ENCODE measurements at regions not wholly inside any gene's neighbourhood (a gene's known extent, or its start where the extent isn't known, plus 50 kb on each side); places are given as distances from the start of the nearest gene placed in this dataset.
"Not testable (repeated sequence)": the region's sequence is repeated elsewhere in the genome, so short reads cannot be mapped to it uniquely, and the experiment has no call there.

DNA sequence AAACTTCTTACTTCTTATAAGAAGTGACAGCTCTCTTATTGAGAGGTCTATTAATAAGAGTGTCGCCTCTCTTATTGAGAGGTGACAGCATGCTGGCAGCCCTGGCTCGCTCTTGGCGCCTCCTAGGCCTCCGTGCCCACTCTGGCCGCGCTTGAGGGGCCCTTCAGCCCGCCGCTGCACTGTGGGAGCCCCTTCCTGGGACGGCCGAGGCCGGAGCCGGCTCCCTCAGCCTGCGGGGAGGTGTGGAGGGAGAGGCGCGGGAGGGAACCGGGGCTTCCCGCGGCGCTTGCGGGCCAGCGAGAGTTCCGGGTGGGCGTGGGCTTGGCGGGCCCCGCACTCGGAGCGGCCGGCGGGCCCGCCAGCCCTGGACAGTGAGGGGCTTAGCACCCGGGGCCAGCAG lies 554.2 kb upstream of the ACTRT1 start:
- not testable (repeated sequence) for DNase-seq (ENCODE audit: low spot score)

DNA sequence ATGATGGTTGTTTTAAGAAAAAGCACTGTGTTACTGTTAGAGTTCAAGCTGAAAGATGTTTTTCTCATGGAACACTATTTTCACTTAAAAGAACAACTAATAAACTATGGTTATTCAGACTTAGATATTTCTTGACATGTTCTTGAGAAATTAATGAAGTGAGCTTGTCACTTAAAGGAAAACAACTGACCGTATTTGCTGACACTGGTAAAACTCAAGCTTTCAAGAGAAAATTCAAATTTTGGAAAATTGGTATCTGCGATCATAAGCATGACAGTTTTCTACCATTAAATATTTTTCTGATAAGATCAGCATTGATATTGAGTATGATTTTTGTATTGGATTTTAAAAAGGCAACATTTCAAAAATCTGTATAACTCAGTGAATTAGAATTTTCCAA lies 549.5 kb upstream of the ACTRT1 start:
- no peak for DNase-seq (ENCODE audit: low spot score)

DNA sequence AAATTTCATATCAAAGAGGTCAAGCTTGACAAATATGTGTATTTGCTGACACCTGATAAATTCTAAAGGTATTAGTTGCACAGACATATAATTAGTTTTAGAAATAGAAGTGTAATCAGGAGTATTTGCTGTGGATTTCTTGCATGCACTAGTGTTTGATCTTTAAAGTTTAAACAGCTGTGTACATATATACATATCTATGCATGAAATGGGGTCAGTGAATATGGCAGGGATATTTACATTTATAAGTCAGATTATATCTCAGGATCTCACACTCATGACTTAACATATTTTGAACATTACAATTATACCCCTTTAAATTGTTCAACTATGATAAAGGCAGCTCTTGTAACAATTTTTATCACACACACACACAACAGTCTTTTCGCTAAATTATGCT lies 547.4 kb upstream of the ACTRT1 start:
- DNase-seq (ENCODE audit: low spot score) = no peak

DNA sequence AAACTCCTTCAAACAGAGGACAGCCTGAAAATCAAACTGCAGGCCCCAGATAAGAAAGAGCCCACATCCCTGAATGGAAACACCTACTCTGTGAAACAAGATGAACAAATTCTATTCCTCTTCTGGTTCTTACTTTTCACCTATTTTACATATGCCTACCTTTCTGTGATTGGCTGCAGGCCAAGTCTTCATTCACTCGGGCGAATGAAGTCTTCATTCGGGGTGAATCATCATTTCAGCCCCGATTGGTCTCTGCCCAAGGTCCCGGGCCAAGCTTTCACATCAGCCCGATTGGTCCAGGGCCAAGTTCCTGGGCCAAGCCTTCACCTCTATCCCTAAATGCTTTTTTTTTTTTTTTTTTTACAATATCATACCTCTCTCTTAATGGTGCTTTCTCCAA lies 529.8 kb upstream of the ACTRT1 start:
- no peak for DNase-seq (ENCODE audit: low spot score)

DNA sequence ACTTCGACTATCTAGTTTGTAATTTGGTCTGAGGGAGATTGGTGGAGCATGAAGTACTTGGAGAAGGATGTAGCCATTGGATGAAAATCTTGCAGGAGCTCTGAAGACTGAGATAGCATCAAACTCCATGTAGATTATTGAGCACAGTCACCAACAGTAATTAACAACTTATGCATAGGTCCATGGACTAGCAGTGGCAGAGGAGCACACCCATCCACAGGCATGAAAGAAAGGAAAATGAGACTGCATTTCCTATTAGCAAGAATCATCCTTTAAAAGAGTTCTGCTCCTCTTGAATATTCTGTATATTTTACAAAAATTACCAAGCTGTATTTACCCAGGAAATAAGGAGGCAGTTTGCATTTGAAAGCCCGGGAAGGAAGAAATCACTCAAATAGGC lies 529.4 kb upstream of the ACTRT1 start:
- DNase-seq (ENCODE audit: low spot score) = no peak

DNA sequence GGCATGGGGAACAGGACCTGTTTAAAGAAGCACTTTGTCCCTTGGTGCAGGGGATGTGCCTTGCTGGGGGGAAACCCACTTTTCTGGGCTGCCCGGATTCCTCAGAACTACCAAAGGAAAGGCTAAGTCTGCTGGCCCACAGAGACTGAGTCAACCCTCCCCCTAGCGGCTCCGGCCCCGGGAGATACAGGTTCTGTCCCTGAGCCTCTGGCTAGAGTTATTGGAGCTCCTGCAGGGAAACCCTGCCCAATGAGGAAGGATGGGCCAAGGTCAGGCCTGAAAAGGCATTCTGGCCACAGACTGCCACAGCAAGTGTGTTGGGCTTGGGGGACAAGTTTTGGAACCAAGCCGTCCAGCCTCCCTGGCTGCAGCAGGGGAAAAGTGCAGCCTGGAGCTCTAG lies 490.9 kb upstream of the ACTRT1 start:
- DNase-seq (ENCODE audit: low spot score) = no peak

DNA sequence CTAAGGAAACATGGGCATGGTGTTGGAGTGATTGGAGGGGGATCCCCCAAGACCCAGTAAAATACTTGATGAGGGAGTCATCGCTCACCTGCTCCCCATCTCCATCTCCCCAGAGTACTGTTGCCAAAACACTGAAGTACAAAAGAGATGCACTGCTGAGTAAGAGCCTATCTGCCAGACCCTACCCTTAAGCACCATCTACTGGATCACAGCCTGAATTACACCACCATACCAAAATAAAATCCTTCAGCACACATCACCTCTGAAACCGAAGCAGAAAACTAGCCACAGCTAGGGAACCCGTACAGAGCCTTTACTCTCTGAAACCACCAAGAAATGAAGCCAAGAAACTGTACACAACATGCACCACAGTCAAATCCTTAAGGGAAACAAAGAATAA lies 466.3 kb upstream of the ACTRT1 start:
- DNase-seq (ENCODE audit: low spot score) = no peak

DNA sequence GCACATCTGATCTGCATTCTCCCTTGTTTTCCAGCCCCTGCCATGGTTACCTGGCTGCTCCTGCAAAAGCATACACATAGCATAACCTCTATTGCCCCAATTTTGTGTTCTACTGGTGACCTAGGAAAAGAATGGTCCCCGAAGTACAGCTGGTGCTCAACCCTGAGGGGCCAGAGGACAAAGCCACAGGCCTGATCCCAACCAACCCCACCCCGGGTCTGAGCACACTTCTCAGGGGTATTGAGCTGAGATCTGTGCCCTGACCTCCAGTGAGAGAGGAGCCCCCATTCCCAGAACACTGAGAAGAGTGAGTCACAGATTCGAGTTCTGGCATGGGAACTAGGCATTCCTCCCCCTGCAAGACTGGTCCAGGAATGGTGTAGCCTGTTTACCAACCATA lies 465.5 kb upstream of the ACTRT1 start:
- DNase-seq (ENCODE audit: low spot score) = no peak

DNA sequence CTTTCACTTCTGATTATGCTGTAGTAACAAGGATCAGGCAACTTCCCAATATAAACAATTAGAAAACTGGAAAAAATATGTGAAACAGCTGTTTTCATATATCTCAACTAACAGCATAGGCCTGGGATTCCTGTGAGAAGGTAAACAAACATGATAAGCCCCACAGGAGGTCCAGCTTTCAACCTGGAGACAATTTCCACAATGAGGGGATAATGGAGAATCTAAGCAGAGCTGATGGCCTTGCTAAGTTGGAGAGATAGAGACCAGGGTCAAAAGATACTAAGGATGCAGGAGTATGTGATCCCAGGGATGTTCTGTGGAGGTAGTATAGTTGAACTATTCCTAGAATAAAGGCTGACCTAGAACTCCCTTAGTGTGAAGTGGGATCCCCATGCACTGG lies 452.3 kb upstream of the ACTRT1 start:
- DNase-seq (ENCODE audit: low spot score) = no peak

DNA sequence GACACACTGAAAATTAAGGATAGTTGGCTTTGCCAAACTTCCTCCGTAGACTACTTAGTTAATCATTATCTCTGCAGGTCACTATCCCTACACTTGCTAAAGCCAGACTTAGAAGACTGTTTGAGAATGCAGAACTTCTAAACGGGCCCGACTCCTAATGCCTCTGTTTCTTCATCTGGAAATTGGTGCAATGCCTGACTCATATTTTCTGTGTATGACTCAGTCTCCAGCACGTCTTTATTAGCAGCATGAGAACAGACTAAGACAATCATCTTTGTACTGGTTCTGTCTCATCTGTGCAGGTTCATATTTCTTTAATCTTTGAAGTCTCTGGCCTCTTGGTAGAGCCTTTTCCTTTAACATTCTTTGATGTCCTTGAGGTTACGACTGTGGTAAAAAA lies 411.9 kb upstream of the ACTRT1 start:
- no peak for DNase-seq (ENCODE audit: low spot score)

DNA sequence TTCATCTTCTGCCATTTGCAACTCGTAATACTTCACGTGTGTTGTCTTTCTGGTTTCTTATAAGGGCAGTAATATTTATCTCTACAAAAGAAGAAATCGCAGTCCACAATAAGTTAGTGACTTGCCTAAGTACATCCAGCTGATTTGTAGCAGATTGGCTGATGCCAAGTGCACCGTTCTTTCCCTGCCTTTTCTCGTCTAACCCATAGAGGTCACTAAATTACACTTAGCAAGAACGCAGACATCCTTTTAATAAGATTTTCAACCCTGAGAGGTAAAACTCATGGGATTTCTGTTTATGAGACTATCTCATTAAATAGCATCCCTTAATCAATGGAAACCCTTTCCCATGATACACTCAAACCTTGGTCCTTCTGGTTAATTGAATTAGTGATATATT lies 408.6 kb upstream of the ACTRT1 start:
- no peak for DNase-seq (ENCODE audit: low spot score)

DNA sequence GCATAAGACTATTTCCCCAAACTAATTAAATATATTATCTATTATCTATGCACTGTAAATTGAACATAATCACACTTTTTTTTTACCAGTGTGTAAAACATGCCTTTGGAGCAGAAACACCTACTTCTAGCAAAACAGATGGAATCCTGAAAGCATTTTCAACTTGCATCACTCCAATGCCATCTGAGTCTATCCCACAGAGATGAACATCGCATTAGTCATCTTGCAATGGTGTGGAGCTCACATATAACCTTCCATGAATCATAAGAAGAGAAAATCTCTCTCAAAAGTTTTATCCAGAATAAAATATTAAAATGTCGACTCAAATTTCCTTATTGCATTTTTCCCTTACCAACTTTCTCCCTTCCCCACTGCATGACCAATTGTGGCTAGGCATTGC lies 406.7 kb upstream of the ACTRT1 start:
- no peak for DNase-seq (ENCODE audit: low spot score)

DNA sequence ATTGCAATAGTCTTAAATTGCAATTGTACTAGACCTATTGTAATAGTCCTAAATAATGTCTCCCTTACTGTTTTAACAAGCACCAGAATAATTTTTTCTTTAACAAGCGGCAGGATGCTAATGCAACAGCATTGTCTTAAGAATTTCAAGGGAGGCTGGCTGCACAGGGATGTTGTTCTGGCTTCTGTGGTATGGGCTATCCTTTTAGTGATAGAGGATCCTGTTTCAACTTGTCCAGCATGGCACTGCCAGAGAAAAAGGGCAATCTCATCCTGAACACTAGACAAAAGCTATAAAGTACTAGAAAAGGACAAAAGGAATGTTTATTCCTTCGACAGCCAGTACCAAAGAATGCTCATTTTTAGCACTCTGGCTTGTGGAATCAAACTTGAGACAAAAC lies 405.5 kb upstream of the ACTRT1 start:
- no peak for DNase-seq (ENCODE audit: low spot score)

DNA sequence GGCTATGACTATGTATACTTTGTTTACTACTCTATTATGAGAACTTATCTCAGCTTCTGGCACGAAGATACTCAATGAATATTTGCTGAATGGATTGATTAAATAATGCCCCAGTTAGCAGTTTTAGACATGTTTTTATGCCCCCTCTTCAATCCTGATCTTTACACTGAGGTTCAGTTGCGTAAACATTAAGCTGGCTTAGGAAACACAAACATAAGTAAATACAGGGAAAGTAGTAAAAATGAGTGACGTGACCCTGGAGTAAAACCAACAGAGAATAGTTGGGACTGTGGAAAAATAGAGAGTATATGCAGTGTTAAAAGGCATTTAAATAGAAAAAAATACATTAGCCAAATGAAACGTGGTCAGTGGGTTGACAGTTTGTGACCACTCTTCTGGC lies 387.0 kb upstream of the ACTRT1 start:
- no peak for DNase-seq (ENCODE audit: low spot score)

DNA sequence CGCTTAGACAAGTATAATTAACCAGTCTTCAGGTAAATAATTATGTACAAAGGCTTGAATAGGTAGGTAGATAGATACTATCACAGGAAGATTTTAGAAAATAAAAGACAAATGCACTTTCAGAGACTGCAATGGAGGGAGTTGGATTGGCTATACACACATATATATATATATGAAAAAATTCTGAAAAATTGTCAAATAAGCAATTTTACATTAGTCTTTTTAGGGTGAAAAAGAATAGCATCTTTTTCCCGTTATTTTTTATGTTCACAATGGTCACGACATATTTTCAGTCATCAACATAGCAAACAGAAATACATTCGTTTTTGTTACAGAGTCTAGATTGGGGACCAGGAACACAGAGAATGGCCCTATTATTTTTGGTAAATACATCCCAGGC lies 385.9 kb upstream of the ACTRT1 start:
- no peak for DNase-seq (ENCODE audit: low spot score)

DNA sequence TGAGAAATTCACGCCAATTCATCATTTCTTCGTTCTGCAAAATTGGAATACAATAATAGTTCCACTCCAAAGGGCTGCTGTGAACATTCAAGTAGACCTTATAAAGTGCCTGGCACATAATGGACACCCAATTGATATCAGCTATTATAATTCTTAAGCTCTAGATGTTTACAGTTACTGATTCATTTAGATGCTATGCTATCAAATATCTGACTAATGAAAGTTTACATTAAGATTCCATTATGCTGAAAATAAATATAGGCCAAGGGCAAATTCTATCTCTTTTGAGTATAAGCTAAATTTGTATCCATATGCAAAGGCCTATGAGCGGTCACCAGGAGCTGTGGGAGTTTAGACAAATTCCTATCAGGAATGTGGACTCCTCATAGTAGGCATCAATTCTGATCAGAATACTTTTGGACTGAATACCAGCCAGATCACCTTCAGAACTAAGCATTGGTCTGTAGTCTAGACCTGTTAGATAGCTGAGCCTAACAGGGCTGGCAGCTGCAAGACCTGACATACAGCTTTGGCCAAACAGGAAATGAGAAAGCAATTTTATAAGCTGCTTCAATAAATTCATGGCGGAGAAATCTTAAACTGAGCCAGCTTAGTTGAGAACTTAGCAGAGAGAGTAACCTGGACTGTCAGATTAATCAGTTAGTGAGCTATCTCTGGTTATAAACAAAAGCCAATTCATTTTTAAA lies 384.3 kb upstream of the ACTRT1 start:
- no peak for DNase-seq (ENCODE audit: low spot score)

DNA sequence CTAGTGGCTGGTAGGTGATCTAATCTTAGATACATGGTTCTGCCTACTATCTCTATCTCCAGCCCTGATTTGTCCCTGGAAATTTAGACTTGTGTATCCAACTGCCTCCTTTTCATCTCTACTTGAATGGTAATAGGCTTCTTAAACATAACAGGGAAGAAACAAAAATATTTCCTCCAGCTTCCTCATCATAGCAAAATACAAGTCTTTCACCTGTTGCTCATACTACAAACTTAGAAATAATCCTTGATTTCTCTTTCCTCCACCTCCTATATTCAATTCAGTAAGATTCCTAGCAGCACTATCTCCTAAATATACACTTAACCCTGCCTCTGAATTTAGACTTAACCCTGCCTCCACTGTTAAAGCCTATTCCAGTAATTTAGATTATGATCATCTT lies 373.3 kb upstream of the ACTRT1 start:
- no peak for DNase-seq (ENCODE audit: low spot score)

DNA sequence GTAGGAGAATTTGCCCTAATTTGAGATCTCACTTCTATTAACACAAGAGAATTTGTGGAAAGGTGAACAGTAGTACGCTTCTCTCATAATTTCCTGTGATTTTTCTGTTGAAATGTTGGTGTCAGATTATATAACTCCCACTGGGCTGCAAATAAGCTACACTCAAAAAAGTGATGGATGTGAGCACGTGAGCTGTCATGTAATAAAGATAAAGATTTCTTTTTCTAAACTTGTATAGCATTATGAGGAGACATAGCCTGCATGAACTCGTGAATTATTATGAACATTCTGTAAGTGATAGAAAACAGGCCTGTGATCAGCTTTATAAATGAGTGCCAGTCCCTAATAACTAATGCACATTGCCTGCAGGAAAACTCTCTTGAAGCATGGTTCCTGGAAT lies 356.6 kb upstream of the ACTRT1 start:
- no peak for DNase-seq (ENCODE audit: low spot score)

DNA sequence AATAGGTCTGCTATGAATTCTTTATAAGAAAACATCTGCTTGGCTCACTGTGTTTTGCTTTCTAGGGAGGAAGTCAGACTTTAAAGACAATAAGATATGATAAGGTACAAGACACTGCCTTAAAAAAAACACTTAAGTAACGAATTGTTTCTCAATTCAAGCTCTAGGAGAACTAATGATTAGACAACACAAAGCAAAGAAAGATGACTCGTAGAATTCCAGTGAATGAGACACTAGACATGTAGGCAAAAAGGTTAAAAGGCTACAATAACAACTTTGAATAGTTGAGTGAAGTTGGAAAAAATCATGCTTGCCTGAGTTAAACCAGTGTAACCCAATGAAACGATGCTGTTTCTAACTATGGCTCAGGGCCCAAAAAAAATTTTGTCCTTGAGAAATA lies 344.4 kb upstream of the ACTRT1 start:
- DNase-seq (ENCODE audit: low spot score) = no peak

DNA sequence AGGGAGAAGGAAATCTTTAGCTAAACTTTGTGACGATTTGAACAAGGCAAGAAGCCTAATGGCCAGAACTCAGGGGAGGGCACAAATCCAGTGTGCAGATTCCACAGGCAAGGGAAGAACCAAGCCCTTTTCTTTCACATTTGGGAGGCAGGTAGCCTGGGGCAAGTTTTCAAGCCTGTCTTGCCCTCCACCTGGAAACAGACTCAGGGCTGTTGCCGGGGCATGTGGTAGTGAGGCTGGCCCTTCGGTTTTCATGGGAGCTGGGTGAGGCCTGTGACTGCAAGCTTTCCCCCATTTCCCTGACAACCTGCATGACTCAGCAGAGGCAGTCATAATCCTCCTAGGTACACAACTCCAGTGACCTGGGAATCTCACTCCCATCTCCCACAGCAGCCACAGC lies 331.6 kb upstream of the ACTRT1 start:
- DNase-seq (ENCODE audit: low spot score) = not testable (repeated sequence)

DNA sequence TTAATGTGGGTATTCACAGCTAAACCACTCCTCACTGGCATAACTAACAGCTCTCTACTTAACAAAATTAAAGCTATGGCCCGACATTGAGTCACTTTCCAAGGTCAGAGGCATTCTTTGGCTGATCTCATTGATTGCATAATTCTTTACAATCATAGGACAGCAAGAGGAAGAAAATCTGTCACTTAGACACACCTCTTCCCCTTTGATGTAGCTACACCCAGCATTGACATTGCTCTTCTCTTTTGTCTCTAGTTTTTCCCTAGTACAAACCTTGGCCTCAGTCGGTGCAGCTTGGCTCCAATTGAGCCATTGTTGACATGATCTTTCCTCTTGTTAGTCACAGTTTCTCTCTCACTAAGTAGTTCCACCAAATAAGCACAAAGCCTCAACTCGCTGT lies 313.3 kb upstream of the ACTRT1 start:
- no peak for DNase-seq (ENCODE audit: low spot score)

DNA sequence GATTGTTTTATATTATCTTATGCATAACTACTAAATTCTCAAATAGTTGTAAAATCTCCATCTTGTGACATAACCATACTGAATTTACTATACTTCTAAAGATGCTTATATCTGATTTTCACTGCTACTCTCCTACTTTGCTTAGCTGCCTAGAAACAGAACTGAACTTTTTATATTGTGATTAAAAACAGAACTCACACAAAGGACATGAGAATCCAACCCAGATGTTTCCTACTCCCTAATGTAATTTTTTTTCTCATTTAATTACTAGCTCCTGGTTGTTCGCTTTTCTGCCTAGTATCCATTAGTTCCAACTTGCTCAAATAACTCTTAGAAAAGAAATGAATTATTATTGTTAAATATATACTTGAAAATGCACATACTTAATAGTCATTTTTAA lies 283.5 kb upstream of the ACTRT1 start:
- no peak for DNase-seq (ENCODE audit: low spot score)

DNA sequence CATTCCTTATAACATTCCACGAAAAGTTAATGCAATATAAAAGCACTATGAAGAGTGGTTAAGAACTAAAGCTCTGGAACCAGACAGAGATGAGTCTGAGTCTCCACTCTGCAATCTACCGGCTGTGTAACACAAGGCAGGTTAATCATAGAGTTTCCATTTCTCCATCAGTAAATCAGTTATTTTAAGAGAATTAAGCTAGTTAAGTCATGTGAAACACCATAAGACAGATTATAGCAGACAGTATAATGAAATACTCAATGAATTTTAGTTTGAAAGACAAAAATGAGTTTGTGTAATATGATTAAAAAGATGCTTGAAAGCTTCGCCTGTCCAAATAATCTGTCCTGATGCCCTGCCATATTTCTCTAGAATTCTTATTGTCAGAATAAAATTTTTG lies 282.6 kb upstream of the ACTRT1 start:
- no peak for DNase-seq (ENCODE audit: low spot score)

DNA sequence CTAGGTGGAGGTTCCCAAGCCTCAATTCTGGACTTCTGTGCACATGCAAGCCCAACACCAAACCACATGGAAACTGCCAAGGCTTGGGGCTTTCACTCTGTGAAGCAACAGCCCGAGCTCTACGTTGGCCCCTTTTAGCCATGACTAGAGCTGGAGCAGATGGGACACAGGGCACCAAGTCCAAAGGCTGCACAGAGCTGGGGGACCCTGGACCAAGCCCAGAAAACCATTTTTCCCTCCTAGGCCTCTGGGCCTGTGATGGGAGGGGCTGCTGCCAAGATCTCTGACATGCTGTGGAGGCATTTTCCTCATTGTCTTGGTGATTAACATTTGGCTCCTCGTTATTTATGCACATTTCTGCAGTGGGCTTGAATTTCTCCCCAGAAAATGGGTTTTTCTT lies 258.7 kb upstream of the ACTRT1 start:
- no peak for DNase-seq (ENCODE audit: low spot score)

DNA sequence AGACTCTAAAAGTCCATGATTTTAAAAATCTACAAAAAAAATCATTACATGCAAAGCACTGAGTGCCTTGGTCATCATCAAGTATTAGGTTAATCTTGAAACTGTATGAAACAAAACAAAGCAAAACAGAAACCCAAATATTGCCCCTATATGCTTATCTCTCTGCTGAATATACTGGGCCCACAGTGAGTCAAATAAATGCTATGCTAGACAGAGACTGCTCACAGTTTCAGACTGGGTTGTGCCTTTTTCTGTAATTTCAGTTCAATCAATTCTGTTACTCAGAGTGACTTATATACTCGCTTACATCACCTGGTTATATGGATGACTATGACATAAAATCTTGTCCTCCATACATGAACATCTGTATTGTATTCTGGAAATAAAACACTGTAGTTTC lies 257.1 kb upstream of the ACTRT1 start:
- DNase-seq (ENCODE audit: low spot score) = no peak

All from hematopoietic multipotent progenitor cell treated with erythropoietin and hydrocortisone succinate and interleukin-3 and kit ligand, for 15 days (in vitro differentiated cells).